Kasumi-1 (cell line): ENCODE measurements at regions not wholly inside any gene's neighbourhood (a gene's known extent, or its start where the extent isn't known, plus 50 kb on each side); places are given as distances from the start of the nearest gene placed in this dataset.

Source experiments
- DNase-seq, 2 experiments: peaks; one replicate each; lab custom pipeline; 2025; lab: John Stamatoyannopoulos, UW

DNA sequence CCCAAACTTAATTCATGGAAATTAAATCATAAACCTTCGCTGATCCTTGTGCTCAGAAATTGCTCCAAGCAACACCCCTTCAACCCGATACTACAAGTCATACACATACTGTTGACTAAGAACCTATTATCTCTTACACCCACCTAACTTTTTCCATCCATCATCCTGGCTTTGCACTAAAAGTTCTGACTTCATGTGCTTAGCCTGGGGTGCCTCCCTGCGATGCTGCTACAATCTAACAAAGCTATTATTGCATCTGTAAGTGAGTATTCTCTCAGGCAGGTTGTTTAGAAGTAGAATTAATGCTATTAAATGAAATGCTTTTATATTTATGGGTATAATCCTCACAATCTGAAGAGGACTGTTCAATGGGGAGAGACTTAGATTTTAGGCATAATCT is 619.8 kb downstream of the CCDC85A start:
- DNase-seq = no peak

DNA sequence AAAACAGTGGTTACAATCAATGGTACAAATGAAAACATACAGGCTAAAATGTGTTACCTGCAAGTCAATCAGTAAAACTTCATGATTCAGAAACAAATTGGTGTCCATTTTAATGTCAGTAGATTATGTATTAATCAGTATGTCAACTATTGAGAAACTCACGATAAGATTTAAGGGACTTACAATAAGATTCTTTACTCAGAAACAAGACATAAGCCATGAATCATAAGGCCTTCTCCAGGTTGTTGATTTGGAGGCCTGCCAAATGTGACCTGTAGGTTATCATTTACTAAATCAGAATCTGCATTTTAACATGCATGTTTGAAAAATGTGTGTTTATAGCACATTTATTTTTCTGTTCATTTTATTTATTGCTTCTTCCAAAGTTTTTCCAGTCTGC is 623.1 kb downstream of the CCDC85A start:
- no peak for DNase-seq

DNA sequence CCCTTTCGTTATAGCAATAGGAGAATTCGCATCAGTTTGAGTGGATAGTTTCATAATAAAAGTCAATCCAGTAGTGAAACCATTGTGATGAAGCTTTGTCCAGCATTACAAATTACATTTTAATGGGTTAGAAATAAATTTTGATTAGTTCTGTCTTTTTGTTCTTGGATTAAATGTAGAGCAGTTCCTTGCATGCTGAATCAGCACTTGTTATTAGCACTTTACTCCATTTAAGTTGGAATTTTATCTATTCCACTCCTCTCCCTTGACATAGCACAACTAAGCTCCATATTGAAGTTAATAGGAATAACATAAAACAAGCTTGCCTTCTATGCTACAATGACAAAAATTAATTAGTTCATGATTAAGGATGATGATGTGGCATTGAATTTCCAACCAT is 624.1 kb downstream of the CCDC85A start:
- DNase-seq = no peak

DNA sequence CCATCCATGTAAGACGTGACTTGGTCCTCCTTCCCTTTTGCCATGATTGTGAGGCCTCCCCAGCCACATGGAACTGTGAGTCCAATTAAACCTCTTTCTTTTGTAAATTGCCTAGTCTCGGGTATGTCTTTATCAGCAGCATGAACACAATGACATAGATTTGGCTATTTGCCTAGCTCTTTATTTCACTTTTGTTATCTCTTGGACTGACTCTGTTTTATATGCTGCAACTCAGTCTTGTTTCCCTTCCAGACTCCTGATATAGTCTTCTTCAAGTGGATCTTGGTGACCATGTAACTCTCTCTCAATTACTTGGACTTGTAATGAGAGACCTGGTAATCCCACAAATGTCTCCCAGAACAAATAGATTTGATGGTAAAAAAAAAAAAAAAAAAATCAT is 627.6 kb downstream of the CCDC85A start:
- DNase-seq = no peak

DNA sequence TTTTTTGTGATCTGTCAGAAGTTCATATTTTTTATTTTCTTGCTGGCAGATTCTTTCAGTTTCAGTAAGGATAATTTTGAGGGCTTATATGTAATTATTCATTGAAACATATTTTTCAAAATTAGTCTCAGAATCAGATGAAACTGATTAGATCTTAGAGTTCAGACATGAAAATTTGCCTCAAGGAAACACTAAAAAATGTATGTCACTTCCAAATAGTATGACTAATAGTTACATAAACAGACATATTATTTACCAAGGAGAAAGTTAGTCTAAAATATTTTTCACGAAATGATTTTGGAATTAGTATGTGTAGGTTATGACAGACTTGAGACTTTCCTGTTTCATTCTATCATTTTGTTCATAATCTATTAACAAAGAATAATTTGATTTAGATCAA is 628.6 kb downstream of the CCDC85A start:
- no peak for DNase-seq

DNA sequence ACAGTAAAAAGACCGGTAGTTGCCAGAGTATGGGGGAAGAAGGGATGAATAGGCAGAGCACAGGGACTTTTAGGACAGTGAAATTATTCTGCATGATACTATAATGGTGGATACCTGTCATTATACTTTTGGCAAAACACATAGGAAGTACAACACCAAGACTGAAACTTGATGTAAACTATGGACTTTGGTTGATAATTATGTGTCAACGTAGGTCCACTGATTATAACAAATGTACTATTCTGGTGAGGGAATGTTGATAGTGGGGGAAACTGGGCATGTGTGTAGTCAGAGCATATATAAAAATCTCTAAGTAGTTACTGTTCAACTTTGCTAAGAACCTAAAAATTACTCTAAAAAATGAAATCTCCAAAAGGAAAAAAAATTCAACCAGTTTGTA is 629.7 kb downstream of the CCDC85A start:
- no peak for DNase-seq

DNA sequence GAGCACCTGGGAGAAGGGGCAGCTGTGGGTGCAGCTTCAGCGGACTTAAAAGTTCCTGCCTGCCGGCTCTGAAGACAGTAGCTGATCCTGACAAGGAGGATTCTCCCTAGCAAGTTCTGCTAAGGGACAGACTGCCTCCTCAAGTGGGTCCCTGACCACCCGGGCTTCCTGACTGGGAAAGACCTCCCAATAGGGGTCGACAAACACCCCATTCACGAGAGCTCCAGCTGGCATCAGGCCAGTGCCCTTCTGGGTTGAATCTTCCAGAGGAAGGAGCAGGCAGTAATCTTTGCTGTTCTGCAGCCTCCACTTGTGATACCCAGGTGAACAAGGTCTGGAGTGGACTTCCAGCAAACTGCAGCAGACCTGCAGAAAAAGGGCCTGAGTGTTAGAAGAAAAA is 632.9 kb downstream of the CCDC85A start:
- DNase-seq = no peak

DNA sequence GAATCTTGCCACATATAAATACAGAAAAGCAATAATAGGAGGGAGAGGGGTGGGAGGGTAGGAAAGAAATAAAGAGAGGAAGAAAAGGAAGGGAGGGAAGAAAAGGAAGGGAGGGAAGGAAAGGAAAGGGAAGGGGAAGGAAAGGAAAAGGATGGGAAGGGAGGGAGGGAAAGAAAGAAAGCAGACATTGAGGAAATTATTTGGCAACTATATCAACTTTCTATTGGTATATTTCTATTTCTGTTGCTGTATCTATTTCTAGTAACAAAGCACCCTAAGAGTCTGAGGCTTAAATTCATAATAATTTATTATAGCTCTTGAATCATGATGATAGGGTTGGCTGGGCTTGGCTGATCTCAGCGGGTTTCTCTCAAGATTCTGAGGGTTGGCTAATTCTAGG is 648.0 kb downstream of the CCDC85A start:
- no peak for DNase-seq

DNA sequence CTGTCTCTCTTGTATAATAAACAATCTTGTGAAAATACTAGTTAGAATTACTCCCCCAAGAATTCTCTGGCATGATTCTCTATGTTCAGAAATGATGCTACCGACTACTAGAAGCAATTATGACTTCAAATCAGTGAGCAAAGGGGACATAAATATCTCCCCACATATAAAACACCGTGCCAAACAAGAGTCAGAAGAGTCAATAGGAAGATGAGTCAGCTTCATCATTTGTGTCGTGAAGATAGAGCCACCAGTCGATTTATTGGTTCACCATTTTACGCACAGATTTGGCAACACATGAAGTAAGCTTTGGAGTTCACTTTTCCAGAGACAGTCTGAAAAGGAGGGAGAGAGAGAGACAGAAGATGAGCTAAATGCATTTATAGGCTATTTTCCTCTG is 650.9 kb downstream of the CCDC85A start:
- no peak for DNase-seq

DNA sequence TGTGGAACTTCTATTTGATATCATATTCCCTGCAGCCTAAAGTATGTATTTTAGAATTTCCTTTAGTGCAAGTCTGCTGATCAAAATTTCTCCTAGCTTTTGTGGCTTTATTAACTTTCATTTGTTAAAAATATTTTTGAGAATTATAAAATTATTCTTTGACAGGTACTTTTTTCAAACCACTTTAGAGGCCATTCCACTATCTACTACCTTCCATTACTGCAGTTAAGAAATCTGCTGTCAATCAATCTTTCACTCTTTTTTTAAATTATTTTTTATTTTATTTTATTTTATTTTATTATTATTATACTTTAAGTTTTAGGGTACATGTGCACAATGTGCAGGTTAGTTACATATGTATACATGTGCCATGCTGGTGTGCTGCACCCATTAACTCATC is 656.2 kb downstream of the CCDC85A start:
- DNase-seq = peak in 1 of 2 experiments; percentile 44

DNA sequence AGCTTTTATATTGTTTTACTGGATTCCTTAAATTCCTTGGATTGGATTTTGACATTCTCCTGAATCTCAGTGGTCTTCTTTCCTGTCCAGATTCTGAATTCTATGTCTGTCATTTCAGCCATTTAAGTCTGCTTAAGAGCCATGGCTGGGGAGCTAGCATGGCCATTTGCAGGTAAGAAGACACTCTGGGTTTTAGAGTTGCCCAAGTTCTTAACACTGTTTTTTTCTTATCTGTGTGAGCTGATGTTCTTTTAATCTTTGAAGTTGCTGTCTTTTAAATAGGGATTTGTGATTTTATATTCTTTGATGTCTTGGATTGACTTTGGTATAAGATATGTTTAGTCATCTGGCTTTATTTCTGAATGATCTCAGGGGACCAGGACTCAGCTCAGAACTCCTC is 677.2 kb downstream of the CCDC85A start:
- DNase-seq = no peak

DNA sequence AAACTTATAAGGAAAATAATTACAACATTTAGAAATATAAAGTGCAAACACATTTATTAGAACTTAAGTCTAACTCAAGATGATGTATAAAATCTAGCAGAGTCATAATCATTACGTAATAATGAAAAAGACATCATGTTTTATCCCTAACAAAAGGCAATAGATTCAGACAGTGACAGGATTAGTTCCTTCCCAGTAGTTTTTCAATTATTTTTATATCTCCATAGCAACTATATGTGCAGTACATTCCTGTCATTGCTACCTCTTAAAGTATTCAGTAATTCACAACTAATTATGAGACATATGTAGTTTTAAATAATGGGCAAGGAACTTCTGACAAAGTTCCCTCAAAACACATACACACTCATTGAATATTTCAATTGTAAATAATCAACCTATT is 687.9 kb downstream of the CCDC85A start:
- no peak for DNase-seq

DNA sequence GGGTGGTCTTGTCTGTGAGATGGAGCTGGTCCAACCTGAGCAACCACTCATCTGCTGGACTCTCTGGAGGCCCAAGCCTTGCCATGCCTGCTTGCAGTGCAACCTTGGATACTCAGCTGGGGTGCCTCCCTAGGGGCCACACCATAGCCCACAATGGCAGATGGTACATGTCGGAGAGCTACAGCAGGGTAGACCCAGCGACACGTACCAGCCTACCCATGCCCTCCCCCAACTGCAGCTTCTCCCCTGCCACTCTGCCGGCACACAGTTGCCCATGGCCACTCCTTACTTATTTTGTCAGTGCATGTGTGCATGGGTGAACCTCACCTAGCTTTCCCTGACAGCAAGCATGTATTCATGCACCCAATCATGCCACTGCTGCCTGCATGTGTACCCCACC is 690.9 kb downstream of the CCDC85A start:
- no peak for DNase-seq

DNA sequence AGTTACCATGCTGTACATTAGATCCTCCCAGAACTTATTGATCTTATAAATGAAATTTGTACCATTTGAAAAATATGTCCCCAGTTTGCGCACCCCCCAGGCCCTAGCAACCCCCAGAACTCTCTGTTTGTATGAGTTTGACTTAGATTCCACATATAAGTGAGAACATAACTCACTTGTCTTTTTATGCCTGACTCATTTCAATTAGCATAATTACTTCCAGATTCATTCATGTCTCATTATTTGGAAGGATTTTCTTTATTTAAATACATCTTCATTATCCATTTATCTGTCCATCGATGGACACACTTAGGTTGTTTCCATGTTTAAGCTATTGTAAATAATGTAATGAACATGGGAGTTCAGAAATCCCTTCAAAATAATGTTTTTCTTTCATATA is 705.9 kb downstream of the CCDC85A start:
- no peak for DNase-seq

DNA sequence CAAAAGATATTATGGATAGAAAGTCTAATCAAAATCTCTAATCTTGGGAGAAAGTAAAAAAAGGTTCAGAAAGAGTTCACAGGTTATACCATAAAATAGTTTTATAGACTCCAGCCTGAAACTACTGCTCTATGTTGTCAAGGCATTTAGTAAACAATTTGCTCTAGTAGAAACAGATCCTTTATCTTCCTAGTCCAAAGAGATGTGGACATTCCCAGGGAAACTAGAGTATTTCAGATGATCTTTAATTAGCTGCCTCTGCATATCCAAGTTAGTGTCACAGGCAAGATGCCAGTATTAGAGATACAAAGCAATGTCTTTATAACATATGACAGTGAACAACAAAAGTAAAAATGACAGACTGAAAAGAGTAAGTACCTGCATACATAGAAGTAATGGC is 708.6 kb downstream of the CCDC85A start:
- DNase-seq = no peak

DNA sequence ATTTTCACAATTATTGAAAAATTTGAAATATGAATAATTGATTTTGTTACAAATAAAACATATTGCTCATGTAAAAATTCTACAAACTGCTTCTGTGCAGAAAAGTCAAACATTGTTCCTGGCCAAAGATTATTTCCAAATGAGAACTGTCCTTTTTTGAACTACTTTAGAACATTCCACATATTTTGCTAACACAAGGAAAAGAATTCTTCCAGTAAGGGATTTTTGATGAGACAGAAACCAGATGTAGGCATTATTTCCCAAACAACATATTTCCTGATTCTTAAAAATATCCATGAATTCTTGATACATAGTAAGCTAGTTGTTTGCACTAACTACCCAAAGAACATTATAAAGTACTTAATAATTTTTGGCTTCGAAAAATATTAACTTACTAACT is 715.2 kb downstream of the CCDC85A start:
- no peak for DNase-seq

DNA sequence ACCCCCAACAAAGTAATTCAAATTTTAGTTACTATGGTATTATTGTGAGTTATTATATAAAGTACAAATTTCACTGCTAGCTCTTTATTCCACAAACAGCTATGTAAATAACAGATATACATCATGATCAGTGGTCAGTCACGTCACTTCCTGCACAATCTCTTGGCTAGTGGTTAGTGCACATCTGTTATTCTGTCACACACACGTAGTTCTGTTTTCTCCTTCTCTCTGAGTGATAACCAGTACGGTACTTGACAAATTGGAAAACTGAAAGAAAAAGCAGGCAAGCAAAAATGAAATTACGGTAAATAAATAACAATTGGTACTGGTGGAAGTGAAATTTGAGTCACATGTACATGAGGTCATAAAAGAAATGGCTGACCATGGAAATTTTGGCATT is 728.7 kb downstream of the CCDC85A start:
- DNase-seq = no peak

DNA sequence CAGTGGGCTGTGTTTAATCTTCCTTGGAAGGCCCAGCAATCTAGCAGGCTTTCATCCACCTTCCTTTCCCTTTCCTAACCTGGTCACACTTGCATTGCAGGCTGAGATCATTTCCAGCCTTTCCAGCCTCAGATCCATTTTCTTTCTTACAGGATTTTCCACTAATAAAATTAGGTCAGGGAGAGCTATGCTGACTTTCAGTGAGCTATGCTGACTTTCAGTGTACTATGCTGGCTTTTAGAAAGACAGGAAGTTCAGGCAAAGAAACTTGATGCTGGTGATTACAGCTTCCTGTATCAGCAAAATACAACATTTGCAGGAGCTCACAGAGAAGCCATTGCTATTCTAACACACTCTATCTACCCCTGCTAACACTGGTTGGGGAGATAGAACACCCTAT is 735.0 kb downstream of the CCDC85A start:
- DNase-seq = no peak

DNA sequence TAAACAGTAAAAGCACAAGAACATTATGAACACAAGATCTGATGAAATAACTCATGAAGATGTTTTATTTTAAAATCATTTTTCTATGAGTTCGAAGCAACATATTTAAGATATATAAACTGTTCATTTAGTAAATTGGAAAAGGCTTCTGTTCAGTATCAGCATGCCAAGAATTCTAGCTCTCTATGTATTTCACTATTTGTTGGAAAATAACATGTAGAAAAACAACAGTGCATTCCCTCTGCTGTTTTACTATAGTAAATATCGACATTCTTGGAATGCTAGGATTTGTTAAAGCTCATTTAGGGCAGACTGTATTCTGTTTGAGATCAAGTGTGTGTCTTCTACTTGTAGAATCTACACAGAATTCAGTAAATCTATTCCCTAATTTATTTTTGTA is 750.2 kb downstream of the CCDC85A start:
- DNase-seq = no peak

DNA sequence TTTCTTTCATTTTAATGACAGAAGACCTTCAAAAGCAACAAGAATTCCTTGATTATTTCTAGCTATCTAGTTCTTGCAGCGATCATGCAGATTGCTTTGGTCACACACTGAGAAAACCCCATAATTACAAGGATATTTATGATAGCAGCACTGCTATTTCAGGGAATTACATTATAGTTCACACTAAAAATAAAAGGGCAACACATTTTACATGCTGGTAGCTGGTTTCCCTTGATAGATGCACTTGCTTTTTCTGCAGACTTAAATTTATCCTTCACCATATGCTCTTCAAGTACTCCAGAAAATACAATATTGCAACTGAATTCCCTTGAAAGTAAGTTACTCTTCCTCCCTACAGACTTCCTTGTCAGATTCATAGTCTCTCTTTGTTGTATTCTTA is 751.1 kb downstream of the CCDC85A start:
- DNase-seq = no peak

DNA sequence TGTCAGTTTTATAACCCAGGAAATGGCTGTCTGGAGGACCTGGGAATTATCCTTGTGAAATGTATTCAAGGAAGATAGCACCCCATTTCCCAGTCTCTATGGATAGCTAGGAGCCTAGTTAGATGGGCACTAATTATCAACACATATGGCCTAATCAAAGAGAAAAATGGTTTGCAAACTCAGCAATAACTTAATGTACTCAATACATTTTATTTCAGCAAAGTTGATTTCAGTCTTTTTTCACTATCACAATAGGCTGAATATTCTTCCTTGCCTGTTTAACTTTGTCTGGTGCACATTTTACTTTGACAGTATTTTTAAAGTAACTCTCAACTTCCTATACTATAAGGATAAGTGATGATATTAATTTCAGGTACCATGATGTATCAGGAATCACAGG is 756.3 kb downstream of the CCDC85A start:
- DNase-seq = no peak

DNA sequence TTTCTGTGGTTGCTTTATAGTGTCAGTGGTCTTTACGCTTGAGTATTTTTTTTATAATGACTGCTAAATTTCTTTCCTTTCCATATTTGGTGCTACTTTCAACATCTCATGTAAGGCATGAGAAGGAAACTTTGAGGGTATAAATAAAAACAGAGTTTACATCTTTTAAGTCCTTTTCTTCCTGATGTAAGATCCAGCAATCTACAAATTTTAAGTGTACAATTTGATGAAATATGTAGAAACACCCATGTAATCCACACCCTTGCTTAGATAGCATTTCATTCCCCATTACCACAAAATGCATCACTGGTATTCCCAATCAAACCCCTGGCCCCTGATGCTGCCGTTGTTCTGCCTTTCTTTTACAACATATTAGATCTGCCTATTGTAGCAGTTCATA is 769.1 kb downstream of the CCDC85A start:
- DNase-seq = no peak

DNA sequence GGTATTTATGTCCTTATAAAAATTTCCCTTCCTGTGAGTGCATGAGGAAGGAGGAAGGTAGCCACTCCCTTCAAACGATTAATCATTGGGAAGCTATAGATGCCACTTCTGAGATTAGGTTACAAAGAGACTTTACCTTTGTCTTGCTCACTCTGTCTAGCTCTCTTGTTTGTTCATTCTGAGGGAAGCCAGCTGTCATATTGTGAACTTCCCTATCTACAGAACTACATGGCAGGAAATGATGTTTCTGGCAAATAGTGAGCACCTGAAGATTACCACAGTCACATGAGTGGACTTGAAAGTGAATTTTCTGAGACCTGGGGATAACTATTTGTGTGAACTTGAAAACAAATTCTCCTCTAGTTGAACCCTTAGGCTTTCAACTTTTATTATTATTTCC is 776.8 kb downstream of the CCDC85A start:
- DNase-seq = peak in 1 of 2 experiments; percentile 5

DNA sequence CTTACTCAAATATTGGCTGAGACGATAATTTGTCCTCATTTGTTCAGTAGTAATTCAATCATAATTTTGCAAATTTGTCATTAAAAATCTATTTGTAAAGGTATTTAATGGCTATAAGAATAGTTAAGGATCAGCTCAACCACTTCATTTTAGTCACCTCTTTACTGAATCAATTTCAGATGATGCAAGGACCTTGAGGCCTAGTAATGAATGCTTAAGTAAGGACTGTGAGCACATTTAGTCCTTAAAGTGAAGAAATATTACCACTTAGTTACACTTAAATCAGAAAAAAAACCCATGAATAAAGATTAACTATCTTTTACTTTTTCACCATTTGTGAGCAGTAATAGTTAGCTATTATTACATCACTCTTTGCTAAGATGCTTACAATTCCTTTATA is 778.9 kb downstream of the CCDC85A start:
- no peak for DNase-seq

DNA sequence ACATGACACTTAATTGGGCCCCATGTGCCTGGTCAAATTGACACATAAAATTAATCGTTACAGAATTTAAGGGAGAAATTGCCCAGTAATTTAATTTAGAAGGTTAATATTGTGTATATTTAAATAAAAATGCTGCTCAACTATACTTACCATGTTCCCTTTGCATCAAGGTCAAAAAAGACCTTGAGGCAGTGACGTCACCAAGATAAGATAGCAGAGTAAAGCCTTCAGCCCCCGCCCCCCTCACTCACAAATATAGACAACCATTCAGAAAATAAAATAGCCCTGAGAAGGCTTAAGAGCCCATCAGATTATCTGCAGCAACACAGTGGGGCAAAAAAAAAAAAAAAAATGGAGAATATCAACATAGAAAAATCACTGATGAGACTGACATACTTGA is 785.7 kb downstream of the CCDC85A start:
- DNase-seq = no peak
